ENCODE measurements at regions not wholly inside any gene's neighbourhood (a gene's known extent, or its start where the extent isn't known, plus 50 kb on each side); places are given as distances from the start of the nearest gene placed in this dataset.
"Not testable (repeated sequence)": the region's sequence is repeated elsewhere in the genome, so short reads cannot be mapped to it uniquely, and the experiment has no call there.

- H3K4me3 Mint-ChIP-seq, result no peak overlapping the region
These were observed 397.5 kb upstream of the ATP10A start for GRCh38 chr15:26260517-26261133.

GRCh38 chr15:26259581-26259980 lies 396.5 kb upstream of the ATP10A start:
- Mint-ChIP-seq H3K27ac (no peak overlapping the region), H3K4me1 (no peaks in the 10 kb centered on the region), H3K27me3 (peaks cover 2% of the 10 kb centered on the region), H3K4me3 (no peak overlapping the region), H3K36me3 (no peaks in the 10 kb centered on the region), H3K9me3 (peaks cover 0 to 4% (median 2%) of the 10 kb centered on the region in 3 donors)

More at GRCh38 chr15:26260517-26261133, 397.5 kb upstream of the ATP10A start:
- Mint-ChIP-seq H3K4me1 (no peaks in the 10 kb centered on the region), H3K27me3 (peaks cover 2% of the 10 kb centered on the region), H3K9me3 (peaks cover 0 to 4% (median 2%) of the 10 kb centered on the region in 3 donors), H3K36me3 (no peaks in the 10 kb centered on the region), H3K27ac (no peak overlapping the region)

GRCh38 chr15:26244782-26245181 lies 381.7 kb upstream of the ATP10A start:
- H3K4me3 Mint-ChIP-seq, H3K36me3 Mint-ChIP-seq, H3K4me1 Mint-ChIP-seq, H3K27me3 Mint-ChIP-seq: not testable (repeated sequence)
- H3K9me3 Mint-ChIP-seq, result peaks cover 5 to 15% (median 13%) of the 10 kb centered on the region in 3 donors
- peak overlapping the region in 1 of 3 donors; percentile 41 for H3K27ac Mint-ChIP-seq

GRCh38 chr15:26243382-26243781 lies 380.3 kb upstream of the ATP10A start:
- peaks cover 5 to 14% (median 13%) of the 10 kb centered on the region in 3 donors for H3K9me3 Mint-ChIP-seq
- H3K27me3 Mint-ChIP-seq, result no peaks in the 10 kb centered on the region
- no peaks in the 10 kb centered on the region for H3K4me1 Mint-ChIP-seq
- no peak overlapping the region for H3K4me3 Mint-ChIP-seq
- no peak overlapping the region for H3K27ac Mint-ChIP-seq
- H3K36me3 Mint-ChIP-seq, result no peaks in the 10 kb centered on the region

GRCh38 chr15:26242565-26243071 lies 379.5 kb upstream of the ATP10A start:
- Mint-ChIP-seq H3K36me3 (no peaks in the 10 kb centered on the region), H3K4me3 (no peak overlapping the region), H3K27ac (no peak overlapping the region), H3K27me3 (no peaks in the 10 kb centered on the region), H3K4me1 (no peaks in the 10 kb centered on the region), H3K9me3 (peaks cover 5 to 13% (median 10%) of the 10 kb centered on the region in 3 donors)

GRCh38 chr15:26235864-26236263 lies 372.7 kb upstream of the ATP10A start:
- peak overlapping the region in 1 of 3 donors; percentile 16 for H3K27ac Mint-ChIP-seq
- H3K4me1 Mint-ChIP-seq, result no peaks in the 10 kb centered on the region
- H3K4me3 Mint-ChIP-seq, result no peak overlapping the region
- H3K27me3 Mint-ChIP-seq, result no peaks in the 10 kb centered on the region
- H3K36me3 Mint-ChIP-seq, result peaks cover 2% of the 10 kb centered on the region
- peaks cover 3 to 9% (median 3%) of the 10 kb centered on the region in 3 donors for H3K9me3 Mint-ChIP-seq

GRCh38 chr15:26234976-26235767 lies 372.0 kb upstream of the ATP10A start:
- no peak overlapping the region for H3K27ac Mint-ChIP-seq
- H3K36me3 Mint-ChIP-seq, result peaks cover 2% of the 10 kb centered on the region
- peaks cover 3 to 9% (median 4%) of the 10 kb centered on the region in 3 donors for H3K9me3 Mint-ChIP-seq
- H3K4me3 Mint-ChIP-seq, result no peak overlapping the region
- H3K4me1 Mint-ChIP-seq, result no peaks in the 10 kb centered on the region
- no peaks in the 10 kb centered on the region for H3K27me3 Mint-ChIP-seq

GRCh38 chr15:26232691-26233090 lies 369.6 kb upstream of the ATP10A start:
- Mint-ChIP-seq H3K27me3 (no peaks in the 10 kb centered on the region), H3K36me3 (peaks cover 2% of the 10 kb centered on the region), H3K4me3 (no peak overlapping the region), H3K4me1 (no peaks in the 10 kb centered on the region), H3K9me3 (peaks cover 7 to 18% (median 8%) of the 10 kb centered on the region in 3 donors), H3K27ac (no peak overlapping the region)

- Mint-ChIP-seq H3K36me3 (peaks cover 3% of the 10 kb centered on the region), H3K27ac (peak overlapping the region in 1 of 3 donors; percentile 30), H3K9me3 (peaks cover 6 to 27% (median 14%) of the 10 kb centered on the region in 3 donors), H3K4me1 (no peaks in the 10 kb centered on the region), H3K4me3 (no peak overlapping the region), H3K27me3 (no peaks in the 10 kb centered on the region)
These were observed 368.0 kb upstream of the ATP10A start for GRCh38 chr15:26231096-26231495.

GRCh38 chr15:26224266-26224665 lies 361.1 kb upstream of the ATP10A start:
- H3K27ac Mint-ChIP-seq, result no peak overlapping the region
- peaks cover 2% of the 10 kb centered on the region for H3K36me3 Mint-ChIP-seq
- H3K4me3 Mint-ChIP-seq, result no peak overlapping the region
- H3K4me1 Mint-ChIP-seq, result no peaks in the 10 kb centered on the region
- H3K9me3 Mint-ChIP-seq, result peaks cover 5 to 17% (median 9%) of the 10 kb centered on the region in 3 donors
- no peaks in the 10 kb centered on the region for H3K27me3 Mint-ChIP-seq

- no peaks in the 10 kb centered on the region for H3K4me1 Mint-ChIP-seq
- H3K4me3 Mint-ChIP-seq, result no peak overlapping the region
- peaks cover 7 to 12% (median 7%) of the 10 kb centered on the region in 3 donors for H3K9me3 Mint-ChIP-seq
- peaks cover 2% of the 10 kb centered on the region for H3K36me3 Mint-ChIP-seq
- no peak overlapping the region for H3K27ac Mint-ChIP-seq
- H3K27me3 Mint-ChIP-seq, result no peaks in the 10 kb centered on the region
These were observed 360.6 kb upstream of the ATP10A start for GRCh38 chr15:26223720-26224119.

GRCh38 chr15:26222781-26223180 lies 359.7 kb upstream of the ATP10A start:
- H3K4me1 Mint-ChIP-seq, result no peaks in the 10 kb centered on the region
- no peaks in the 10 kb centered on the region for H3K27me3 Mint-ChIP-seq
- H3K4me3 Mint-ChIP-seq, result no peak overlapping the region
- no peak overlapping the region for H3K27ac Mint-ChIP-seq
- H3K36me3 Mint-ChIP-seq, result peaks cover 2% of the 10 kb centered on the region
- peaks cover 4 to 9% (median 7%) of the 10 kb centered on the region in 3 donors for H3K9me3 Mint-ChIP-seq

- H3K27me3 Mint-ChIP-seq, H3K27ac Mint-ChIP-seq, H3K36me3 Mint-ChIP-seq, H3K9me3 Mint-ChIP-seq, H3K4me1 Mint-ChIP-seq, H3K4me3 Mint-ChIP-seq: not testable (repeated sequence)
These were observed 353.9 kb upstream of the ATP10A start for GRCh38 chr15:26217043-26217442.

- H3K4me1 Mint-ChIP-seq, result no peaks in the 10 kb centered on the region
- H3K36me3 Mint-ChIP-seq, result no peaks in the 10 kb centered on the region
- H3K27ac Mint-ChIP-seq, result no peak overlapping the region
- peaks cover 0 to 4% (median 4%) of the 10 kb centered on the region in 3 donors for H3K9me3 Mint-ChIP-seq
- no peaks in the 10 kb centered on the region for H3K27me3 Mint-ChIP-seq
- H3K4me3 Mint-ChIP-seq, result no peak overlapping the region
These were observed 351.2 kb upstream of the ATP10A start for GRCh38 chr15:26214290-26214689.

GRCh38 chr15:26213427-26213826 lies 350.3 kb upstream of the ATP10A start:
- Mint-ChIP-seq H3K4me1 (no peaks in the 10 kb centered on the region), H3K4me3 (no peak overlapping the region), H3K27me3 (no peaks in the 10 kb centered on the region), H3K36me3 (no peaks in the 10 kb centered on the region), H3K9me3 (peaks cover 0 to 4% (median 2%) of the 10 kb centered on the region in 3 donors), H3K27ac (no peak overlapping the region)

All from IgD-negative memory B cell (primary cell).